HG03196 (cell line): ENCODE measurements at regions not wholly inside any gene's neighbourhood (a gene's known extent, or its start where the extent isn't known, plus 50 kb on each side); places are given as distances from the start of the nearest gene placed in this dataset.

Source experiments
- ATAC-seq: cut with Tn5 transposase; IDR thresholded peaks from one replicate; pipeline ENCODE4 v1.9.1; 2021; ENCODE audit not compliant: unreplicated experiment

DNA sequence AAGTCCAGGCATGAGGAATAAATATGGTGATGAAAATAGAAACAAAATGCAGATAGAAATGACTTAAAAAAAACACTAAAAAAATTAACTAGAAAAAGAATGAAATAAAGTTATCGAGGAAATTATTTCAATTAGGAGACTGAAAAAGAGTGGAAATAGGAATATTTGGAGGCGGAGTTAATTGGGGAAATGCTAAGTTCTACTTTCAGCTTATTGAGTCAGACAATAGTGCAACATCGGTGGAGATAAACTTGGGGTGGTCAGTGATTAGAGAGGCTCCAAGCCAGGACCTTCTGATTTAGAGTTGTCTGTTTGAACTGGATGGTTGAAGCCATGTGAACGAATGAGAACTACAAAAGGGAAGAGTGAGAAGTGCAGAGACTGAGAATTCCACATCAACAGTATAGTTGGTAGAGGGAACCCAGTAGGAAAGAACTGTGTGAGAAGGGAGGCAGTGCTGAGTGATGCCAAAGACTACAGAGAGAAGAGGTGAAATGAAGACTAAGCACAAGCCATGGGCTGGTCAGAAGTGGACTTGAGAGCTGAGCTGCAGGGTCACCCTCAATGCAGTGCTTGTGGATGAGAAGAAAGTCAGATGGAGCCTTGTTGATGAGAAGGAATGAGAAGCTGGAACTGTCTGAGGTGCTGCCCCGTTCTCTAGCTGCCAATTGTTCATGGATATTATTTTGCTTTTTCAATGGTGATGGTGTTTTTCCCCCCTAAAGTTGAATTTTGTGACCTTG lies 160.7 kb downstream of the ICE1 start:
- no peak for ATAC-seq

DNA sequence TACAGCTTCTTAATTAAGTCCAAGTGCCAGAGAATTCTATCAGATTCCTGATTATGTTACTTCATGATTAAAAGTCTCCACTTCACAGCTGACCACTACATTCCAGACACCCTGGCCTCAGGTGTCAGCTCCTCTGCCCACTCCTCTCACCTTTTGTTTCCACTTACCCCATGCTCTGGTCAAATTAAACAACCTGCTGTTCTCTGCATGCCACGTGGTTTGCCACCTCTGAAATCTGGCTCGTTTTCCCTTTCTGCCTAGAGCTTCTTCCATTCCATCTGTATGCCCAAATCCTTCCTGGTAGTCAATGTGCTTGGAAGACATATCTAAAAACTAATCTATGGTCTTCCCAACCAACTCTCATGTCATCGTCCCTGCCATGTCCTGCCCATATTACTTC lies 158.6 kb downstream of the ICE1 start:
- no peak for ATAC-seq

DNA sequence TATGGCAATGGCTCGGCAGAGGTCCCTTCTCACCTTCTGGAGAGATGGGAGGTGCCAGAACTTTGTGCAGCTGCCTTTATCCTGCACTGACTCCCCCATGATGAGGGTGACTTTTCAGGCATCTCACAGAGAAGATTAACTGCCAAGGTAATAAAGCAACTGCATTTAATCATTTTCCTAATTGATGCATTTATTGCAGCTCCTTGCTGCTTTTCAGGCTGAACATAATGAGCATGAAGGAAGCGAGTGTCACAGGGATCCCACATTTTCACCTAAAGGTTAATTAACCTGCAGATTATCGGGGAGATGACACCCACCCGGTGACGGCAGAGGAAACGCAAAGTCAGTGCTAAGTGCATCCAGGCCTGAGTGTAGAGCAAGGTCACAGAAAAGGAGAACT lies 154.3 kb downstream of the ICE1 start:
- no peak for ATAC-seq

DNA sequence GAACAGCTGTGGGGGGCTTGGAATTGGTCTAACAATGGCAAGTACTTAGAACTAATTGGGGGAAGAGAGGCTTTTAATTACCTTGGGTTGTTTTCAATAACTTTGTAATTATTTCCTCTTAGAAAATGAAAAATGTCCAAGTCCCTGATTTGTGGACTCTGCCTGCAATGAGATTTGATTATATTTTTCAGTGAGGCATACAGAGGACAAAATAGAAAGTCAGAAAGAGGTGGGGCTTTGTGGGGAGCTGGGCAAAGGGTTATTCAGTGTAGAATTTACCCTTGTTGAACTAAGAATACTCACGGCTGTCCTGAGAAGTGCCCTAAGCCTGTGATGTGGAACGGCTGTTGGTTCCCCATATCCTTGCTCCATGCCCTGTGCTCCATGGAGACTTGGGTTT lies 153.0 kb downstream of the ICE1 start:
- ATAC-seq, result no peak

DNA sequence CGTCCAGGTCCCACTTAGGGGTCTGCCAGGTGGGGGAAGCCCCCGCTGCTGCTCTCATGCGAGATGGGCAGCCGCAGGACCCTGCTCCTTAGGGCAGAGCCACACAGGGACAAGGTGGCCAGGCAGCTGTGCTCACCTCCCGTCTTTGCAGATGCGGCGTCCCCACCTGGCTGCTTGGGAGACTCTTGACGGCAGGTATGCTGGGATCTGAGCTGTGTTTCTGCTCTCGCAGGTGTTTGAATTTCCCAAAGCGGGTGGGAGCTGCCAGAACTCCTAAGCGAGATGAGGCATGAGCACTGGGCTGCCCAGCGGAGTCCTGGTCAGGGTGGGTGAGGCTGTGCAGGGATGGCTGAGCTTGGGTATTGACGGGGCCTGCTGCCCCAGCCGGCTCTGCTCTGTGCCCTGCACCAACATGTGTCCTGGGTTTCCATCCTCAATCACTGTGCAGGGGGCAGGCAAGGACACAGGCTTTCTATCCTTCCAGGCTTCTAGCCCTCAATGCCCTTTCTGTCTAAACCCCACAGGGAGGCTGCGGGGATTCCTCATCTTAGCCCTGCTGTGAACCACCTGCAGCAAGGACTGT lies 151.4 kb downstream of the ICE1 start:
- no peak for ATAC-seq

DNA sequence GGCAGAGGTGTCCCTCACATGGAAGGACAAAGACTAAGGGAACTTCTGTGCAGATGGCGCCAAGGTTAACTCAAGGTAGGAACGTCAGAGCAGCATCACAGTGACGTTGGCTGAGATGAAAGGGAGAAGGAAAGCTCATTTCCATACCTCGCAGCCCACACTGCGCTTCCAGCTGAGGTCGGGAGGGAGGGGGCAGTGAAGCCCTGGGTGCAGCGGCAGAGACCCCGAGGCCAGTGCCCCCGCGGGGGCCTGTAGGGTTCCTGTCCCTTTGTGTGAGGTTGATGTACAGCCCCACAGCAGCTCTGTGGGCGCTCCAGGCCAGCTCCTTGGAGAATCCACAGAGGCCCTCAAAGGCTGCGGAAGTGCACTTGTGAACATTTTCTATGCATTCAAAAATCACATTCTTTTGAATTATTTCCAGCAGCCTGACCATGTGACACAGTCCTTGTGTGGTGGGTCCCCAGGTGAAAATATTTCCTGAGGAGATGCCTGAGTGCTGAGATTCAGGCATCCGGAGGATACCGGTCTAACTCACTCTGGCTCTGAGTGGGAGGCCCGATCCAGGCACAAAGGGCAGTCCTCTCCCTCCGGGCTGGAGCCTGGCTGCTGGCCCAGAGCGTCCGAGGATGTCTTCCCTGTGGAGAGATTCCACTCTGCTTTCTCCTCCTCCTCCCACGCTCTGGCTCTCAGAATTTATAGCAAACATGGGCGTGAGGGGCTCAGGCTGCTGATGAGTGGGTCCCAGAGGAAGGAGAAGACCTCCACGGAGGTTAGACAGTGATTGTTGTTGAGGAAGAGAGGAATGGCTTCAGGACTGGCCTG lies 150.7 kb downstream of the ICE1 start:
- ATAC-seq, result no peak

DNA sequence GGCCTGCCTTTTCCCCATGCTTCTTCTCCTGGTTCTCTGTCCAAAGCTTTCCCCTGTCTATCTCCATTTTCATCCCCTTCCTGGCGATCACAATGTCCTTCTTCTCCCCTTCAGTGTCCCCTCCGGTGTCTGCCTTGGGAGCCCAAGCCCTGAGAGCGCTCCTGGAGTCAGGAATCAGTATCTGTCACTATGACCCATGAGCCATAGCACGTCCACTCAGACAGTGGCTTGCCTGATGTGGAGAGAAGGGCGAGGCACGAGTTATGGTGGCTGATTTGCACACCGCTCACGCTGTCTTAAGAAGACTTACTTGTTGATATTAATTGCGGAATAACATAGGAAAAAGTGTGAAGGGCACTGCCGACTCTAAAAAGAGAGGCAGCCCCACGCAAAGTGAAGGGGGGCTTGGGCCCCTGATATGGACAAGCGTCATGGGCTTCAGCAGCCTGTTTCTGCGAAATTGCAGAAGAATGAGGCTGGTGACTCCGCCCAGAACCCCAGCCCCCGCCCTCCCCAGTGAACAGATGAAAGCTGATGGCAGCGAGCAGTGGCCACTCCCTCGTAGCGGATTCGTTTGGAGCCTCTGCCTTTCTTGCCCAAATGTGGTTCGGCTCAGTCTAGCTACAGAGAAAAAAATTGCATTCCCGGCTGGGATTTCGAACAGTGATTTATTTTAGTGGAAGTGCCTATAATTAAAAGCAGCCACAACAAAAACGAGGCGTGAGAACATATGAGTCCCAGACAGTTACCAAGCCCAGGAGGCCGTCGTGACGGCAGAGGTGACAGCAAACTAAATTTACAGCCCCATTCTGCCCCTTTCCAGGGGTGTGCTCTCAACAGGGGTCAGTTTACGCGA lies 149.8 kb downstream of the ICE1 start:
- no peak for ATAC-seq

DNA sequence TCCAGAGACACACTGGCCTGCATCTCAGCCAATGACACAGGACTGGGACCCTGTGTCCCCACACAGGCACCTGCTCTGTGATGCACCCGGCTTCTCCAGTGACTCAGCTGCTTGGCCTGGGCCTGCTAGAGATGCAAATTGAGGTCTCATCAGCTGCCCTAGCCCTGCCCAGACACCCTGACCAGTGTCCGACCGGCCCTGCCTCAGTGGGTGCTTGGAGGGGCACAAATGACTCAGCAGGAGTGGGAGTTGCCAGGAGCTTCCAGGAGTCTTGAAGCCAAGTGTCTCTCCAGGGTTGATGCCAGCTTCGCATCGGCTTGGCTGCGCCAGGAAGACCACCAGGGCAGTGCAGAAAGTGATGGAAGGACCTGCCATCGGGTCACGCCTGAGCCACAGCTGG lies 148.2 kb downstream of the ICE1 start:
- ATAC-seq, result no peak

DNA sequence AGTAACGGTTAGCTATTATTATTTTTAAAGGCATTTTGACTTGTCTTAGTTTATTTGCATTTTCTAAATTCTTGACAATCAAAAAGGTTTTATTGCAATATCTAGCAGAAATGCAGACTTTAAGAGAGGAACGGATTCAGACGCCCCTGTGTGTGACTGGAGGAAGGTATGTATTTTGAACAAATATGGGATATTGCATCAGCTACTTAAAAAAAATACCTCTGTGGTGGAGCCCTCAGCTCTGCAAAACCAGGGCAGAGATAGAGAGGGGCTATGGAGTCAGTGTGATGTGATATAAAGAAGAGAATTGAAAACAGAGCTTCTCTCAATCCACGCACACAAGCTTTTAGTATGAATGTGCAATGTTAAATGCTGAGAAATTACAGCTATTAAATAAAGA lies 142.4 kb downstream of the ICE1 start:
- ATAC-seq, result no peak

DNA sequence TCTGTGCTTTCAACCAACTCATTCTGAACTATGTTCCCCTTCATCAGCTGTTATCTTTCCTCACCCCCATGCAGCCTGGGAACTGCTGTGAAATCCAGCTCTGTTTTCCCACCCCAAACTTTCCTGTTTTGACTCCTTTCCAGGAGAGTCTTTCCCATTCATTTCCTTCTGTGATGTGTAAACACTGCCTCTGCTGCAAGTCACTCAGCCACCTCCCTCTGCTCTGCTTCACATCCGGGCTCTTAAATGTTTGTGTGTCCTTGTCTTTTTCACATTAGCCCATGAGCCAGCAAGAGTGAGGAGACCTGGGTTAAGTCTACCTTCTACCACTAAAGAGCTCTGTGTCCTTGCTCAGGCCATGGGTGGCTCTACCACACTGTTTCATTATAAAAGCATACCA lies 137.5 kb downstream of the ICE1 start:
- ATAC-seq, result no peak

DNA sequence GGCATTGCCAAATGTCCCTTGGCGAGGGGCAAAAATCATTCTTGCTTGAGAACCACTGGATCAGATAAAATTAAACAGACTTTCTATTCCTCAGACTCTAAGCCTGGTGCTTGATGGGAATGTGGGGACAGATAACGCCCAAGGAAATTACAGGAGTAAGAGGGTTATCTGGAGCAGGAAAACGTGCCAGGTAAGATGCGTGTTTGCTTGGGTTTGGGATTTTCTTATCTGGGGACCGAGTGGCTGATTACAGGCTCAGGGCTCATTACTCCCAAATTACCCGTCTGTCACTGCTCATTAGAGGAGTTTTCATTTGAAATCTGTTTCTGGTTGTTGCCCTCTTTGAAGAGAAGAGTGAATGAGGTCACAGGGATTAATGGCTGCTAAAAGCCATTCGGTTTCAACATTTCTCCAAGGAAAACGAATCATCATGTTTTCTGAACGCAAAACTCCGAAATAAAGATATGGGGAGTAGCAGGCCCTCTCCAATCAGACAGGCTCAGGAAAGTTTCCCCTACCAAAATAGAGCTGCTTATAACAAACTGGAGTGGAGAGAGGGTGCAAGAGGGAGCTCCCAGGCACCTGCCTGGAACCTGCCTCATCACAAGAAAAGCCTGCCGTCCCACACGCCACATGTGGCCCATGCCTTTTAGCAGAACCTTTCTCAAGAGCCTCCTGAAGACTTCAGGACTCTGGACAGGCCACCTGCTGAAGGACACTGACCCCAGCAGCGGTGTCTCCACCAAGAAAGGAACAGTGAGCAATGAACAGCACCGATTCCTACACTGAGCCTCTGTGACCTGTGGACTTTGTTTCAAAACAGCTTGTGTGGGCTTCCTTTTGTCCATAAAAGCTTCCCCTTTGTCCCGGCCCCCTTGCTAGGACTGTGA lies 136.4 kb downstream of the ICE1 start:
- ATAC-seq, result no peak

DNA sequence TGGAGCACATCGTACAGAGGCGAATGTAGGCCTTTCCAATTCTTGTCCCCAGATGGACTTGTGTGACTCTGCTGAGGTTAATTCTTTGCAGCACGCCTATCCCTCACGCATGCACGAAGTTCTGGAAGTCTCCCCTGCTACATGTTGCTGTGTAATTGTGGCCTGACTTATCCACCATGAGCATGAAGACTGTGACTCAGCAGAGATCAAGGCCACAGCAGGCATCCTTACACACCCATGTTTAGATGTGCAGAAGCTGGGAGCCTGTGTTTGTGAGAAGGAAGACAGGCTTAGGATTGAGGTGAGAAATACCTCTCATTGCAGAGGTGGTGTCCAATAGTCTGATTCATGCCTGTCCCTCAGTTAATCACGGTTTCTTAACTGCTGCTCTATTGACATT lies 135.6 kb downstream of the ICE1 start:
- no peak for ATAC-seq

DNA sequence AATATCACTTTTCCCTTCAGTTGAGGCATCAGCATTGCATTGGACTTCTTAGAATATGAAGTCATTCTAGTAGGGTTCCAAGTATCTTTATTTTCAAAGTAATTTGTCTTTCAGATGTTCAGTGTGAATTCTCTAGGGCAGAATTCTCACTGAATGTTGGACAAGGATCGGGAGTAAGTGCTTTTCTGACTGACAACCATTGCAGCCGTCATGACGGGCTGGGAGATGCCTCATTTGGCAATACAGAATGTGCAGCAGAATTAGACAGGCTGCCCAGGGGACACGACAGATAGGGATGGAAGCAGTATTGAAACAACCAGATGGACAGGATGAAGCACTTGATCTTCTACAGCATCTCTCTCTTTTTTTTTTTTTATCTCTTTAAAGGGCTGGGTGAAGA lies 129.0 kb downstream of the ICE1 start:
- ATAC-seq, result no peak

DNA sequence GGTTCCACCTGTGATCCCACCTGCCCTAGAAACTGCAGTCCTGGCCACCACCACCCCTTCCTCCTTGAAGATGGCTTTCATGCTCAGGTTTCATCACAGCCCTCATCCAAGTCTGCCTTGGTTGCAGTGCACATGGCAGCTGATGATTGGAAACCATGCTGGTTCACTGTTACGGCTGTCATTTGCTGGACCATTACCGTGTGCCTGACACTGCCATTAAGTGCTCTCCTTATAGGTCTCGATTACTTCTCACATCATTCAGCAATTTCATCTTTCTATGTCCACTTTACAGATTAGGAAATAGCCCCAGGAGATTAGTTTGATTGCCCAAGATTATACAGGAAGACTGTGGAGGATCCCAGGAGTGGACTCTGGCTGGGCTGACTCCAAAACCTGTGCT lies 123.9 kb downstream of the ICE1 start:
- no peak for ATAC-seq

DNA sequence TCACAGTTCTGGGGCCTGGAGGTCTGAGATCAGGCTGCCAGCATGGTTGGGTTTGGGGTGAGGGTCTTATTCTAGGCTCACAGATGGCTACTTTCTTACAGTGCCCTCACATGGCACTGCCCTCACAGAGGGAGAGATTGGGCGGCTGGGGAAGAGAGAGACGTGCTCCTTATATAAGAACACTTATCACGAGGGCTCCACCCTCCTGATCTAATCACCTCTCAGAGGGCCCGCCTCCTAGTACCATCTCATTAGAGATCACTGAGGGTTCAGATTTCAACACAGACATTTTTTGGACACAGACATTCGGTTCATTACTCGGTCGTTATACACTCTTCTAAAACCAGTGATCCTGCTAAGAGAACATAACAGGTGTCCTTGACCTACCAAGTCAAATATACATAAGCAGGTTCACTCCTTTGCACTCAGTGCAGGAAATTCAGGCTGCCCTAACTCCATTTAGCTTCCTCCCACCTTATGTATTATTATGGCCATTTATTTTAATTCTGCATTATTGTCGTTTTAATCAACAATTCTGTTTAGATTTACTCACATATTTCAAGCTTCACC lies 121.7 kb downstream of the ICE1 start:
- ATAC-seq, result no peak

DNA sequence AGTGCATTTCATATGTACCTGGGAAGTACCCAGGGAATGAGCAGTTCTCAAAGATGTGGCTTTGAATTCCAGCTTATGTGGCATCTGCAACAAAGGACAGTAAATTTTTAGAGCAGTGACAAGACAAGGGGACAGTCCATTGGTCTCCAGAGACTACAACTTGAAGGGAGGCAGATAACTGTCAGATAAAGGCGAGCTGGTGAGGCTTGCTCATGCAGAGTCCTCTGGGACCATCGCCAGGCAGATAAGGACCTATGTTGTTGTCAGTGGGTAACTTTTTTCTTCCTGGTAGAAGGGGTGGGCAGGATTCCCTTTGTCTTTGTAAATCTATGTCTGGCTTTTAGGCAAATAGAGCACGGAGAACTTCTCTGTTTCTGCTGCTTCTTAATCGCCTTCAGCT lies 120.2 kb downstream of the ICE1 start:
- no peak for ATAC-seq

DNA sequence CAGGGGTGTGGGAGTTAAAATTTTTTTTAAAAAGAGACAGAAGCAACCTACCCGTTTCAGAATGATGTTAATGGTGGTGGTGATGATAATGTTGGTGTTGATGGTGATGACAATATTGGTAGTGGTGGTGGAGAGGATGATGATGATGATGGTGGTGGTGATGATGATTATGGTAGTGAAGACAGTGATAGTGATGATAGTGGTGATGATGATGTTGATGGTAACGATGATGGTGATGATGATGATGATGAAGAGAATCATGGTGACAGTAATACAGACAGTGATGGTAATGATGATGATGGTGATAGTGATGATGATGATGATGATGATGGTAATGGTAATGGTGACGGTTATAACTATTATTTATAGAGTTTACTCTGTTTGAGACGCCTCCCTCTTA lies 117.6 kb downstream of the ICE1 start:
- ATAC-seq, result no peak
